Endothelial cell of umbilical vein (primary cell): ENCODE measurements at regions not wholly inside any gene's neighbourhood (a gene's known extent, or its start where the extent isn't known, plus 50 kb on each side); places are given as distances from the start of the nearest gene placed in this dataset.

Experiments used
- BruUV-seq: library from RNA; stranded (reverse); fragments of 400-500 nt; replicated peaks from 2 replicates; lab custom pipeline; 2021; lab: Mats Ljungman, UMichigan
- CTCF ChIA-PET: fragments of 300-600, 350-600 bp; sonication (Branson Sonifier 250); formaldehyde crosslinking; loops from one replicate; lab custom pipeline; 2021; ENCODE audit warnings: antibody characterized with exemption, inconsistent platforms; lab: Charles Lee
- POLR2A ChIA-PET: fragments of 300-600, 350-600 bp; sonication (Branson Sonifier 250); formaldehyde crosslinking; loops from one replicate; lab custom pipeline; 2021; ENCODE audit warnings: antibody characterized with exemption, inconsistent platforms; lab: Charles Lee
- DNase-seq: peaks from one replicate; pipeline ENCODE4 v3.0.0-alpha.2; 2011; ENCODE audit warnings: low read depth, low spot score
- FAIRE-seq: peaks from 2 replicates; lab custom pipeline; 2011; peaks lifted over from hg19 to GRCh38; lab: Jason Lieb, UNC
- H2AFZ ChIP-seq: 2 replicates; pipeline ENCODE4 v1.6.0; 2012; ENCODE audit warnings: low read depth, low read length, control low read depth, inconsistent platforms
- H3K27ac ChIP-seq: 2 replicates; pipeline ENCODE4 v1.5.1; 2011; ENCODE audit warnings: low read depth, mild to moderate bottlenecking, control low read depth, low read length, moderate library complexity; ENCODE audit not compliant: insufficient read depth
- H3K27me3 ChIP-seq, 2 experiments: 2 replicates each; pipeline versions ENCODE4 v1.6.0 to v1.6.1; 2011; ENCODE audit warnings: low read length in 2 of 2, mixed read lengths in 1 of 2; ENCODE audit not compliant: control insufficient read depth in 2 of 2, insufficient read depth in 2 of 2
- H3K36me3 ChIP-seq, 2 experiments: 2 replicates in 1 of 2; 3 replicates in 1 of 2; pipeline ENCODE4 v1.5.1; 2011; ENCODE audit warnings: low read length in 2 of 2, mild to moderate bottlenecking in 1 of 2, moderate library complexity in 1 of 2; ENCODE audit not compliant: control insufficient read depth in 2 of 2, insufficient read depth in 2 of 2; ENCODE audit errors: extremely low read depth in 1 of 2
- H3K4me1 ChIP-seq: 3 replicates; pipeline ENCODE4 v1.5.1; 2011; ENCODE audit warnings: mild to moderate bottlenecking, low read length; ENCODE audit not compliant: control insufficient read depth, insufficient read depth; ENCODE audit errors: extremely low read depth
- H3K4me2 ChIP-seq: 2 replicates; pipeline ENCODE4 v1.6.1; 2011; ENCODE audit warnings: low read length, control low read depth, mixed read lengths; ENCODE audit not compliant: insufficient read depth
- H3K4me3 ChIP-seq, 3 experiments: fragments of 200-600 bp in 1 of 3; sonication (generic), shearing (Covaris generic) in 1 of 3; replicated peaks in 1 of 3; 2 replicates each; pipeline ENCODE4 v1.5.1; 2011 to 2016; ENCODE audit warnings: control low read depth in 3 of 3, low read length in 3 of 3, mild to moderate bottlenecking in 2 of 3, inconsistent platforms in 1 of 3, low read depth in 1 of 3, moderate library complexity in 1 of 3; ENCODE audit not compliant: insufficient read depth in 1 of 3
- H3K79me2 ChIP-seq: 2 replicates; pipeline ENCODE4 v1.6.0; 2012; ENCODE audit warnings: low read length, inconsistent platforms; ENCODE audit not compliant: control insufficient read depth, insufficient read depth
- H3K9ac ChIP-seq: replicated peaks from 2 replicates; pipeline ENCODE3; 2011; ENCODE audit warnings: low read length, control low read depth; ENCODE audit not compliant: insufficient read depth; ENCODE audit errors: extremely low read depth
- H3K9me1 ChIP-seq: replicated peaks from 3 replicates; pipeline ENCODE4 v1.6.0; 2011; ENCODE audit warnings: mild to moderate bottlenecking, low read length; ENCODE audit not compliant: control insufficient read depth, insufficient read depth; ENCODE audit errors: extremely low read depth
- H3K9me3 ChIP-seq: replicated peaks from 2 replicates; pipeline ENCODE4 v1.5.1; 2012; ENCODE audit warnings: low read length, inconsistent platforms; ENCODE audit not compliant: control insufficient read depth, insufficient read depth
- H4K20me1 ChIP-seq: replicated peaks from 2 replicates; pipeline ENCODE3; 2011; ENCODE audit warnings: mild to moderate bottlenecking, low read length; ENCODE audit not compliant: control insufficient read depth, insufficient read depth; ENCODE audit errors: extremely low read depth
- CTCF ChIP-seq, 2 donors: IDR thresholded peaks; 1 replicate in 1 of 2; 2 replicates in 1 of 2; pipeline ENCODE4 v1.5.1; 2011; ENCODE audit warnings: low read length in 2 of 2, mild to moderate bottlenecking in 2 of 2, moderate library complexity in 2 of 2, control low read depth in 1 of 2, inconsistent platforms in 1 of 2, low read depth in 1 of 2; ENCODE audit not compliant: insufficient read depth in 1 of 2; ENCODE audit errors: extremely low read depth in 1 of 2
- EZH2 ChIP-seq: IDR thresholded peaks from 2 replicates; pipeline ENCODE4 v1.6.1; 2012; ENCODE audit warnings: borderline replicate concordance, low read depth, mild to moderate bottlenecking, moderate library complexity, low read length, inconsistent platforms; ENCODE audit not compliant: severe bottlenecking
- FOS ChIP-seq: IDR thresholded peaks from 2 replicates; pipeline ENCODE4 v1.6.1; 2011; ENCODE audit warnings: mild to moderate bottlenecking, low read length, moderate library complexity, borderline replicate concordance; ENCODE audit not compliant: insufficient read depth
- GATA2 ChIP-seq: IDR thresholded peaks from 2 replicates; pipeline ENCODE4 v1.7.0; 2011; ENCODE audit warnings: low read depth, mild to moderate bottlenecking, moderate library complexity, mixed read lengths, low read length; ENCODE audit not compliant: insufficient read length, insufficient read depth
- JUN ChIP-seq: IDR thresholded peaks from 2 replicates; pipeline ENCODE4 v1.6.1; 2011; ENCODE audit warnings: borderline replicate concordance, low read depth; ENCODE audit not compliant: insufficient read length, insufficient read depth
- MAX ChIP-seq: IDR thresholded peaks from 2 replicates; pipeline ENCODE4 v1.6.1; 2011; ENCODE audit not compliant: insufficient read depth, insufficient read length
- MYC ChIP-seq: IDR thresholded peaks from one replicate; pipeline ENCODE4 v1.6.1; 2011; ENCODE audit warnings: mild to moderate bottlenecking, low read depth, low read length
- POLR2A ChIP-seq: IDR thresholded peaks from 2 replicates; pipeline ENCODE4 v1.6.1; 2012; ENCODE audit warnings: low read depth, mild to moderate bottlenecking, control low read depth, low read length
- POLR2AphosphoS5 ChIP-seq: IDR thresholded peaks from 2 replicates; pipeline ENCODE4 v1.6.1; 2012; ENCODE audit warnings: low read depth, mild to moderate bottlenecking, control low read depth, low read length, moderate library complexity; ENCODE audit not compliant: insufficient read depth
- dilution Hi-C: fragments of 300-500 bp; cut with MboI; formaldehyde crosslinking; loops from one replicate; pipeline ENCODE4 v1.15.0; 2019; ENCODE audit warnings: low sequenced_read_pairs; ENCODE audit not compliant: extremely low pct_ligation_motif_present
- intact Hi-C: fragments of 100-400 bp; cut with micrococcal nuclease; formaldehyde crosslinking; loops from one replicate; pipeline ENCODE4 v1.10.0; 2022

- DNase-seq (no peak), FAIRE-seq (no peak)
- BruUV-seq, result no TSS peak
- Histone ChIP-seq H3K79me2 (no peaks in the 10 kb centered on the region), H3K27me3 (no peaks in the 10 kb centered on the region), H3K4me3 (no peak overlapping the region), H2AFZ (no peak overlapping the region), H3K9me3 (no peaks in the 10 kb centered on the region), H3K9ac (no peak overlapping the region), H4K20me1 (no peaks in the 10 kb centered on the region), H3K4me2 (no peak overlapping the region), H3K36me3 (no peaks in the 10 kb centered on the region), H3K27ac (no peak overlapping the region), H3K9me1 (no peaks in the 10 kb centered on the region), H3K4me1 (no peaks in the 10 kb centered on the region)
- intact Hi-C loops, result no loop called here
- no peak for TF ChIP-seq CTCF (IDR thresholded peaks at IDR 0.05; ENCODE audit: extremely low read depth in 1 of 2, insufficient read depth in 1 of 2, low read depth in 1 of 2, low read length in 2 of 2)
- no peak for TF ChIP-seq GATA2
- TF ChIP-seq POLR2AphosphoS5, result no peak
- TF ChIP-seq JUN, result no peak
- TF ChIP-seq MYC, result no peak
- no peak for TF ChIP-seq FOS
- no peak for TF ChIP-seq POLR2A
- TF ChIP-seq EZH2, result no peak
- no peak for TF ChIP-seq MAX
- ChIA-PET POLR2A (no interaction called here), CTCF (no interaction called here)
- dilution Hi-C loops, result no loop called here
Observed at GRCh38 chr18:68150961-68151360, 563.9 kb downstream of the TMX3 start.
